Common myeloid progenitor, CD34-positive (primary cell): ENCODE measurements at regions not wholly inside any gene's neighbourhood (a gene's known extent, or its start where the extent isn't known, plus 50 kb on each side); places are given as distances from the start of the nearest gene placed in this dataset.

Source experiments
- CTCF ChIA-PET: fragments of 350-600 bp; sonication (Branson Sonifier 250); formaldehyde crosslinking; loops from one replicate; lab custom pipeline; 2021; ENCODE audit warnings: antibody characterized with exemption; lab: Charles Lee
- POLR2A ChIA-PET: fragments of 350-600 bp; sonication (Branson Sonifier 250); formaldehyde crosslinking; loops from one replicate; lab custom pipeline; 2021; ENCODE audit warnings: antibody characterized with exemption; lab: Charles Lee
- DNase-seq, 3 donors: peaks; one replicate each; pipeline versions ENCODE4 v3.0.0 to v3.0.0-alpha.2; 2013
- H3K27ac ChIP-seq, 2 experiments: 1 replicate in 1 of 2; 2 replicates in 1 of 2; pipeline ENCODE4 v1.7.0; 2013; ENCODE audit warnings: inconsistent platforms in 2 of 2, low read length in 2 of 2, mild to moderate bottlenecking in 2 of 2, low read depth in 1 of 2, moderate library complexity in 1 of 2; ENCODE audit not compliant: severe bottlenecking in 2 of 2, insufficient read depth in 1 of 2, poor library complexity in 1 of 2
- H3K27me3 ChIP-seq, 5 experiments: replicated peaks in 2 of 5; 1 replicate in 3 of 5; 2 replicates in 2 of 5; pipeline versions ENCODE4 v1.6.1 to v1.7.0; 2013; ENCODE audit warnings: low read length in 4 of 5, mild to moderate bottlenecking in 2 of 5, moderate library complexity in 2 of 5, inconsistent platforms in 1 of 5; ENCODE audit not compliant: insufficient read depth in 5 of 5, control insufficient read depth in 4 of 5
- H3K36me3 ChIP-seq, 4 experiments: 1 replicate in 2 of 4; 2 replicates in 2 of 4; pipeline versions ENCODE4 v1.6.1 to v1.7.0; 2013; ENCODE audit warnings: low read length in 3 of 4, control low read depth in 1 of 4, mild to moderate bottlenecking in 1 of 4; ENCODE audit not compliant: control insufficient read depth in 4 of 4, insufficient read depth in 4 of 4
- H3K4me1 ChIP-seq, 4 experiments: 1 replicate in 3 of 4; 2 replicates in 1 of 4; pipeline versions ENCODE4 v1.6.1 to v1.7.1; 2013; ENCODE audit warnings: low read length in 3 of 4, mild to moderate bottlenecking in 3 of 4, control low read depth in 1 of 4, inconsistent platforms in 1 of 4, moderate library complexity in 1 of 4; ENCODE audit not compliant: control insufficient read depth in 4 of 4, insufficient read depth in 4 of 4; ENCODE audit errors: control extremely low read depth in 1 of 4
- H3K4me3 ChIP-seq, 7 experiments: 1 replicate in 4 of 7; 2 replicates in 3 of 7; pipeline versions ENCODE4 v1.5.1 to v1.7.0; 2013; ENCODE audit warnings: mild to moderate bottlenecking in 7 of 7, low read length in 6 of 7, moderate library complexity in 6 of 7, inconsistent platforms in 2 of 7, low read depth in 2 of 7, control low read depth in 1 of 7; ENCODE audit not compliant: insufficient read depth in 4 of 7, control insufficient read depth in 1 of 7; ENCODE audit errors: extremely low read depth in 1 of 7
- H3K9me3 ChIP-seq, 5 experiments: 1 replicate in 4 of 5; 2 replicates in 1 of 5; pipeline versions ENCODE4 v1.6.1 to v1.7.1; 2013; ENCODE audit warnings: low read length in 4 of 5, mild to moderate bottlenecking in 2 of 5, inconsistent platforms in 1 of 5, low read depth in 1 of 5, moderate library complexity in 1 of 5; ENCODE audit not compliant: control insufficient read depth in 4 of 5, insufficient read depth in 2 of 5; ENCODE audit errors: control extremely low read depth in 1 of 5
- WGBS: methylation state at CpG from one replicate; pipeline ENCODE4 v1.1.5; 2013; ENCODE audit not compliant: insufficient coverage; 5-methylcytosine and 5-hydroxymethylcytosine counted together

- no peak overlapping the region for H3K27ac ChIP-seq
- ChIA-PET POLR2A (no interaction called here), CTCF (no interaction called here)
- no peaks in the 10 kb centered on the region for H3K9me3 ChIP-seq
- 83% methylated on average over 1 of the region's 2 CpGs for WGBS
- DNase-seq, result no peak
- no peaks in the 10 kb centered on the region for H3K27me3 ChIP-seq
- no peaks in the 10 kb centered on the region for H3K4me1 ChIP-seq
- no peaks in the 10 kb centered on the region for H3K36me3 ChIP-seq
- H3K4me3 ChIP-seq, result no peak overlapping the region
These were observed 190.8 kb upstream of the SLC8A1 start for GRCh38 chr2:40642726-40643125.

- H3K27me3 ChIP-seq, result no peaks in the 10 kb centered on the region
- ChIA-PET CTCF (no interaction called here), POLR2A (no interaction called here)
- H3K4me3 ChIP-seq, result no peak overlapping the region
- H3K4me1 ChIP-seq, result no peaks in the 10 kb centered on the region
- H3K36me3 ChIP-seq, result no peaks in the 10 kb centered on the region
- no CpG with 5 or more reads among the region's 2 CpGs for WGBS
- DNase-seq, result no peak
- no peak overlapping the region for H3K27ac ChIP-seq
- no peaks in the 10 kb centered on the region for H3K9me3 ChIP-seq
These were observed 194.8 kb upstream of the SLC8A1 start for GRCh38 chr2:40646642-40647041.

- Histone ChIP-seq H3K27ac (no peak overlapping the region), H3K36me3 (no peaks in the 10 kb centered on the region), H3K9me3 (no peaks in the 10 kb centered on the region), H3K4me1 (no peaks in the 10 kb centered on the region), H3K4me3 (no peak overlapping the region), H3K27me3 (no peaks in the 10 kb centered on the region)
- WGBS, result 100% methylated on average over 2 of the region's 5 CpGs
- ChIA-PET POLR2A (no interaction called here), CTCF (interaction anchor here (1.2 kb wide), 1 partner anchor 362 kb away, joined by 3 read pairs; no protein-coding TSS in a partner anchor)
- DNase-seq, result no peak
These were observed 200.3 kb upstream of the SLC8A1 start for GRCh38 chr2:40652155-40652554.

GRCh38 chr2:40653829-40654228 is 201.9 kb upstream of the SLC8A1 start:
- no peaks in the 10 kb centered on the region for H3K36me3 ChIP-seq
- H3K4me1 ChIP-seq, result no peaks in the 10 kb centered on the region
- H3K9me3 ChIP-seq, result no peaks in the 10 kb centered on the region
- DNase-seq, result no peak
- CTCF ChIA-PET, result no interaction called here
- POLR2A ChIA-PET, result no interaction called here
- no peaks in the 10 kb centered on the region for H3K27me3 ChIP-seq
- WGBS, result 100% methylated on average over 1 of the region's 3 CpGs
- no peak overlapping the region for H3K4me3 ChIP-seq
- no peak overlapping the region for H3K27ac ChIP-seq

GRCh38 chr2:40654346-40654745 is 202.5 kb upstream of the SLC8A1 start:
- CTCF ChIA-PET, result no interaction called here
- H3K36me3 ChIP-seq, result no peaks in the 10 kb centered on the region
- no peaks in the 10 kb centered on the region for H3K9me3 ChIP-seq
- no peak overlapping the region for H3K4me3 ChIP-seq
- H3K27ac ChIP-seq, result no peak overlapping the region
- DNase-seq, result no peak
- no peaks in the 10 kb centered on the region for H3K4me1 ChIP-seq
- no CpG with 5 or more reads among the region's 1 CpG for WGBS
- H3K27me3 ChIP-seq, result no peaks in the 10 kb centered on the region
- POLR2A ChIA-PET, result no interaction called here

- POLR2A ChIA-PET, result interaction anchor here (0.6 kb wide), 1 partner anchor 170 kb away, joined by 3 read pairs; no protein-coding TSS in a partner anchor
- WGBS, result 86% methylated on average over 1 of the region's 1 CpG
These were observed 207.1 kb upstream of the SLC8A1 start for GRCh38 chr2:40658941-40659340.

GRCh38 chr2:40665493-40666232 is 213.8 kb upstream of the SLC8A1 start:
- no peak overlapping the region for H3K4me3 ChIP-seq
- no peaks in the 10 kb centered on the region for H3K9me3 ChIP-seq
- no peak for DNase-seq
- H3K27ac ChIP-seq, result no peak overlapping the region
- no CpG with 5 or more reads among the region's 3 CpGs for WGBS
- ChIA-PET POLR2A (no interaction called here), CTCF (no interaction called here)
- H3K4me1 ChIP-seq, result peaks cover 0 to 11% (median 8%) of the 10 kb centered on the region in 4 experiments
- H3K27me3 ChIP-seq, result no peaks in the 10 kb centered on the region
- H3K36me3 ChIP-seq, result no peaks in the 10 kb centered on the region

More at GRCh38 chr2:40658941-40659340, 207.1 kb upstream of the SLC8A1 start:
- DNase-seq, result peak in 2 of 3 donors; percentile 12 to 23
- Histone ChIP-seq H3K27me3 (no peaks in the 10 kb centered on the region), H3K4me3 (no peak overlapping the region), H3K27ac (no peak overlapping the region), H3K9me3 (no peaks in the 10 kb centered on the region), H3K36me3 (no peaks in the 10 kb centered on the region), H3K4me1 (no peaks in the 10 kb centered on the region)
- CTCF ChIA-PET, result no interaction called here
